ENCODE measurements at regions not wholly inside any gene's neighbourhood (a gene's known extent, or its start where the extent isn't known, plus 50 kb on each side); places are given as distances from the start of the nearest gene placed in this dataset.

DNA sequence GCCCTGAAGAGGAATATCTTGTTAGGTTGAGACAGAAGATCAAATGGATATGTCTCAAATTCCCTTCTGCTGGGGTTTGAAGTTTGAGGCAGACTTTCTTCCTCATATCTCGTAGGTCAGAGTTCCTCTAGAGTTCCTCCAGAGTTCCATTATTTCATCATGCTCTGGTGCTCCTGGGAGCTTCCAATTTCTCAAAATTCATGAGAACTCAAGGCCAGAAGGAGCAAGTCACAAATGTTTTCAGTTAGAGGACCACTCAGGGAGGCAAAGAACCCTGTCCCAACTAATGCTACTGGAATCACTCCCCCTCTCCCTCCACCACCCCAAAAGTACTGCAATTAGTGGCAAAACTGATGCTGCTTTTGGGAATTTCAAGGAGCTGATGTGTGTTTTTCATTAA is 115.7 kb upstream of the RBMS1 start:
- H3K27me3 ChIP-seq (ENCODE audit: control insufficient read depth in 2 of 2, insufficient read depth in 2 of 2, low read length in 2 of 2): no peaks in the 10 kb centered on the region
- H3K4me2 ChIP-seq (replicated peaks; ENCODE audit: extremely low read depth, low read length, poor library complexity, severe bottlenecking): no peak overlapping the region
- DNase-seq: peak in 2 of 3 donors; percentile 13 to 36
- H3K36me3 Mint-ChIP-seq: peaks cover 0 to 2% of the 10 kb centered on the region in 2 donors
- H3K9ac ChIP-seq (ENCODE audit: insufficient read depth, low read length, poor library complexity, severe bottlenecking): no peak overlapping the region
- H3K4me1 ChIP-seq (ENCODE audit: control insufficient read depth in 1 of 2, insufficient read depth in 2 of 2, low read length in 2 of 2): peaks cover 0 to 3% of the 10 kb centered on the region in 2 donors
- peaks cover 0 to 2% (median 1%) of the 10 kb centered on the region in 3 donors for H3K27me3 Mint-ChIP-seq (ENCODE audit: low read depth in 3 of 3)
- H3K9me3 ChIP-seq (replicated peaks in 1 of 2; ENCODE audit: control insufficient read depth in 1 of 2, insufficient read depth in 1 of 2, low read length in 2 of 2): no peaks in the 10 kb centered on the region
- no peak overlapping the region for H2AFZ ChIP-seq (ENCODE audit: insufficient read depth, low read depth, low read length, poor library complexity, severe bottlenecking)
- H3K4me1 Mint-ChIP-seq: peaks cover 6% of the 10 kb centered on the region
- TF ChIP-seq, protein P1, sequence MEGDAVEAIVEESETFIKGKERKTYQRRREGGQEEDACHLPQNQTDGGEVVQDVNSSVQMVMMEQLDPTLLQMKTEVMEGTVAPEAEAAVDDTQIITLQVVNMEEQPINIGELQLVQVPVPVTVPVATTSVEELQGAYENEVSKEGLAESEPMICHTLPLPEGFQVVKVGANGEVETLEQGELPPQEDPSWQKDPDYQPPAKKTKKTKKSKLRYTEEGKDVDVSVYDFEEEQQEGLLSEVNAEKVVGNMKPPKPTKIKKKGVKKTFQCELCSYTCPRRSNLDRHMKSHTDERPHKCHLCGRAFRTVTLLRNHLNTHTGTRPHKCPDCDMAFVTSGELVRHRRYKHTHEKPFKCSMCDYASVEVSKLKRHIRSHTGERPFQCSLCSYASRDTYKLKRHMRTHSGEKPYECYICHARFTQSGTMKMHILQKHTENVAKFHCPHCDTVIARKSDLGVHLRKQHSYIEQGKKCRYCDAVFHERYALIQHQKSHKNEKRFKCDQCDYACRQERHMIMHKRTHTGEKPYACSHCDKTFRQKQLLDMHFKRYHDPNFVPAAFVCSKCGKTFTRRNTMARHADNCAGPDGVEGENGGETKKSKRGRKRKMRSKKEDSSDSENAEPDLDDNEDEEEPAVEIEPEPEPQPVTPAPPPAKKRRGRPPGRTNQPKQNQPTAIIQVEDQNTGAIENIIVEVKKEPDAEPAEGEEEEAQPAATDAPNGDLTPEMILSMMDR (IDR thresholded peaks at IDR 0.05): no peak
- 0% methylated on average over 1 of the region's 1 CpG for WGBS (ENCODE audit: insufficient coverage)
- no peak overlapping the region for H3K4me3 ChIP-seq (replicated peaks in 1 of 3; ENCODE audit: low read depth in 2 of 3, low read length in 3 of 3)
- no peaks in the 10 kb centered on the region for H3K9me3 Mint-ChIP-seq
- no peak overlapping the region for H3K27ac ChIP-seq (ENCODE audit: low read depth in 1 of 2, low read length in 2 of 2)
- no peaks in the 10 kb centered on the region for H3K36me3 ChIP-seq (replicated peaks in 1 of 2; ENCODE audit: control insufficient read depth in 1 of 2, insufficient read depth in 2 of 2, low read length in 2 of 2)
- no peaks in the 10 kb centered on the region for H3K79me2 ChIP-seq (ENCODE audit: insufficient read depth, low read length)
- H4K20me1 ChIP-seq (ENCODE audit: insufficient read depth, low read length): no peaks in the 10 kb centered on the region
- H3K4me3 Mint-ChIP-seq: no peak overlapping the region
- intact Hi-C loops (cut with micrococcal nuclease): no loop called here
- no peak overlapping the region for H3K27ac Mint-ChIP-seq

DNA sequence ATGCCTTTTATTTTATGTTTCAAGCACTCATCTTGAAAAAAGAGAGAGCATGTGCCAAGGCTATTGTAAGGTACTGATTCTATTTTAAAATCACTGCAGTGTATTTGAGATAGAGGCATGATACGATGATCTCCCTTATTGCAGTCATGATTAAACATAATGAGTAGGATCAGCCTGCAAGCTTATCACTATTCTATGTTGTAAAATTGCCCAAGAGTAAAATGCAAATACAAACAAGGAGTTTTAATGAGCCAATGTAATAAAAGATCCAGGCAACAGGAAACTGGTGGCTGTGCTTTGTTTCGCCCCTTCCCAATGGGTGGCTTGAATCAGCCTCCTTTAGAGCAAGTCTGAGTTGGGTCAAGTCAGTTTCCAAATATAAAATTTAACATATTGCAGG is 116.4 kb upstream of the RBMS1 start:
- no peak overlapping the region for H3K27ac ChIP-seq (ENCODE audit: low read depth in 1 of 2, low read length in 2 of 2)
- H3K4me1 Mint-ChIP-seq: peaks cover 6% of the 10 kb centered on the region

More for the DNA sequence above, 116.4 kb upstream of the RBMS1 start:
- DNase-seq: no peak
- peaks cover 0 to 5% of the 10 kb centered on the region in 2 donors for H3K36me3 Mint-ChIP-seq
- H3K27me3 Mint-ChIP-seq (ENCODE audit: low read depth in 3 of 3): peaks cover 0 to 2% (median 1%) of the 10 kb centered on the region in 3 donors
- no peak overlapping the region for H3K4me3 ChIP-seq (replicated peaks in 1 of 3; ENCODE audit: low read depth in 2 of 3, low read length in 3 of 3)
- H3K79me2 ChIP-seq (ENCODE audit: insufficient read depth, low read length): no peaks in the 10 kb centered on the region
- H3K4me1 ChIP-seq (ENCODE audit: control insufficient read depth in 1 of 2, insufficient read depth in 2 of 2, low read length in 2 of 2): peaks cover 0 to 3% of the 10 kb centered on the region in 2 donors
- no peaks in the 10 kb centered on the region for H4K20me1 ChIP-seq (ENCODE audit: insufficient read depth, low read length)
- intact Hi-C loops (cut with micrococcal nuclease): no loop called here
- H3K9ac ChIP-seq (ENCODE audit: insufficient read depth, low read length, poor library complexity, severe bottlenecking): no peak overlapping the region
- no peaks in the 10 kb centered on the region for H3K27me3 ChIP-seq (ENCODE audit: control insufficient read depth in 2 of 2, insufficient read depth in 2 of 2, low read length in 2 of 2)
- no peak overlapping the region for H2AFZ ChIP-seq (ENCODE audit: insufficient read depth, low read depth, low read length, poor library complexity, severe bottlenecking)
- peaks cover 0 to 3% (median 2%) of the 10 kb centered on the region in 7 donors for H3K9me3 Mint-ChIP-seq
- H3K4me2 ChIP-seq (replicated peaks; ENCODE audit: extremely low read depth, low read length, poor library complexity, severe bottlenecking): no peak overlapping the region
- WGBS (ENCODE audit: insufficient coverage): no CpG with 5 or more reads among the region's 2 CpGs
- H3K4me3 Mint-ChIP-seq: no peak overlapping the region
- TF ChIP-seq, protein P1 (IDR thresholded peaks at IDR 0.05): no peak
- H3K9me3 ChIP-seq (replicated peaks in 1 of 2; ENCODE audit: control insufficient read depth in 1 of 2, insufficient read depth in 1 of 2, low read length in 2 of 2): no peaks in the 10 kb centered on the region
- H3K27ac Mint-ChIP-seq: no peak overlapping the region
- H3K36me3 ChIP-seq (replicated peaks in 1 of 2; ENCODE audit: control insufficient read depth in 1 of 2, insufficient read depth in 2 of 2, low read length in 2 of 2): no peaks in the 10 kb centered on the region

All from CD14-positive monocyte (primary cell).